SJSA1 (cell line): ENCODE measurements at regions not wholly inside any gene's neighbourhood (a gene's known extent, or its start where the extent isn't known, plus 50 kb on each side); places are given as distances from the start of the nearest gene placed in this dataset.
"Not testable (repeated sequence)": the region's sequence is repeated elsewhere in the genome, so short reads cannot be mapped to it uniquely, and the experiment has no call there.

Experiments
- DNase-seq, 2 experiments: peaks; one replicate each; pipeline ENCODE4 v3.0.0-alpha.2; 2015 to 2020; ENCODE audit warnings: low spot score in 2 of 2, low read depth in 1 of 2
- H3K27ac ChIP-seq: fragments of 250-450 bp; sonication (Bioruptor Pico); 2 replicates; pipeline ENCODE4 v1.5.1; 2020; ENCODE audit warnings: mild to moderate bottlenecking, moderate library complexity
- H3K27me3 ChIP-seq: fragments of 250-450 bp; sonication (Bioruptor Pico); replicated peaks from 2 replicates; pipeline ENCODE4 v1.5.1; 2020; ENCODE audit warnings: mild to moderate bottlenecking, moderate library complexity
- H3K36me3 ChIP-seq: fragments of 250-450 bp; sonication (Bioruptor Pico); 2 replicates; pipeline ENCODE4 v1.5.1; 2020; ENCODE audit warnings: mild to moderate bottlenecking
- H3K4me1 ChIP-seq: fragments of 250-450 bp; sonication (Bioruptor Pico); replicated peaks from 2 replicates; pipeline ENCODE4 v1.6.1; 2021; ENCODE audit warnings: mild to moderate bottlenecking
- H3K4me3 ChIP-seq: fragments of 250-450 bp; sonication (Bioruptor Pico); 2 replicates; pipeline ENCODE4 v1.5.1; 2020; ENCODE audit warnings: mild to moderate bottlenecking
- H3K9me3 ChIP-seq: fragments of 250-450 bp; sonication (Bioruptor Pico); replicated peaks from 2 replicates; pipeline ENCODE4 v1.5.1; 2020; ENCODE audit warnings: mild to moderate bottlenecking

GRCh38 chr3:176055836-176056235, 1141.4 kb downstream of the TBL1XR1 start:
- H3K27me3 ChIP-seq, result no peaks in the 10 kb centered on the region
- no peaks in the 10 kb centered on the region for H3K4me1 ChIP-seq
- H3K9me3 ChIP-seq, result no peaks in the 10 kb centered on the region
- H3K27ac ChIP-seq, result no peak overlapping the region
- no peaks in the 10 kb centered on the region for H3K36me3 ChIP-seq
- no peak for DNase-seq
- no peak overlapping the region for H3K4me3 ChIP-seq

GRCh38 chr3:176051766-176052165, 1145.5 kb downstream of the TBL1XR1 start:
- Histone ChIP-seq H3K27ac (no peak overlapping the region), H3K36me3 (no peaks in the 10 kb centered on the region), H3K27me3 (no peaks in the 10 kb centered on the region), H3K4me1 (no peaks in the 10 kb centered on the region), H3K9me3 (no peaks in the 10 kb centered on the region), H3K4me3 (no peak overlapping the region)
- no peak for DNase-seq

GRCh38 chr3:176046703-176047102, 1150.6 kb downstream of the TBL1XR1 start:
- Histone ChIP-seq H3K9me3 (no peaks in the 10 kb centered on the region), H3K27ac (no peak overlapping the region), H3K4me3 (no peak overlapping the region), H3K4me1 (no peaks in the 10 kb centered on the region), H3K36me3 (no peaks in the 10 kb centered on the region), H3K27me3 (no peaks in the 10 kb centered on the region)
- no peak for DNase-seq

- no peak overlapping the region for H3K4me3 ChIP-seq
- no peaks in the 10 kb centered on the region for H3K36me3 ChIP-seq
- no peaks in the 10 kb centered on the region for H3K27me3 ChIP-seq
- H3K4me1 ChIP-seq, result no peaks in the 10 kb centered on the region
- H3K27ac ChIP-seq, result no peak overlapping the region
- no peaks in the 10 kb centered on the region for H3K9me3 ChIP-seq
- no peak for DNase-seq
Measured at GRCh38 chr3:176041812-176042211, 1155.5 kb downstream of the TBL1XR1 start.

- H3K4me1 ChIP-seq, result no peaks in the 10 kb centered on the region
- DNase-seq, result no peak
- H3K4me3 ChIP-seq, result no peak overlapping the region
- no peak overlapping the region for H3K27ac ChIP-seq
- no peaks in the 10 kb centered on the region for H3K9me3 ChIP-seq
- H3K36me3 ChIP-seq, result no peaks in the 10 kb centered on the region
- H3K27me3 ChIP-seq, result no peaks in the 10 kb centered on the region
Measured at GRCh38 chr3:176041185-176041584, 1156.1 kb downstream of the TBL1XR1 start.

- DNase-seq, result no peak
- no peaks in the 10 kb centered on the region for H3K4me1 ChIP-seq
Measured at GRCh38 chr3:176037636-176038035, 1159.6 kb downstream of the TBL1XR1 start.

GRCh38 chr3:176032043-176032442, 1165.2 kb downstream of the TBL1XR1 start:
- H3K27ac ChIP-seq, result no peak overlapping the region
- DNase-seq, result no peak
- H3K36me3 ChIP-seq, result no peaks in the 10 kb centered on the region
- H3K4me3 ChIP-seq, result no peak overlapping the region
- H3K9me3 ChIP-seq, result no peaks in the 10 kb centered on the region
- no peaks in the 10 kb centered on the region for H3K27me3 ChIP-seq
- H3K4me1 ChIP-seq, result no peaks in the 10 kb centered on the region

More at GRCh38 chr3:176037636-176038035, 1159.6 kb downstream of the TBL1XR1 start:
- no peaks in the 10 kb centered on the region for H3K9me3 ChIP-seq
- no peaks in the 10 kb centered on the region for H3K36me3 ChIP-seq
- no peak overlapping the region for H3K27ac ChIP-seq
- no peak overlapping the region for H3K4me3 ChIP-seq
- no peaks in the 10 kb centered on the region for H3K27me3 ChIP-seq

- not testable (repeated sequence) for DNase-seq, H3K36me3 ChIP-seq, H3K4me1 ChIP-seq, H3K27me3 ChIP-seq, H3K4me3 ChIP-seq, H3K27ac ChIP-seq, H3K9me3 ChIP-seq
Measured at GRCh38 chr3:176016203-176016602, 1157.1 kb downstream of the NAALADL2 start.

GRCh38 chr3:176015228-176015627, 1156.1 kb downstream of the NAALADL2 start:
- DNase-seq, H3K4me1 ChIP-seq, H3K9me3 ChIP-seq, H3K27me3 ChIP-seq, H3K36me3 ChIP-seq, H3K4me3 ChIP-seq, H3K27ac ChIP-seq: not testable (repeated sequence)

GRCh38 chr3:176009256-176009655, 1150.1 kb downstream of the NAALADL2 start:
- Histone ChIP-seq H3K27ac (no peak overlapping the region), H3K36me3 (no peaks in the 10 kb centered on the region), H3K4me3 (no peak overlapping the region), H3K9me3 (no peaks in the 10 kb centered on the region), H3K4me1 (no peaks in the 10 kb centered on the region), H3K27me3 (no peaks in the 10 kb centered on the region)
- DNase-seq, result no peak

GRCh38 chr3:176005564-176005963, 1146.4 kb downstream of the NAALADL2 start:
- Histone ChIP-seq H3K4me3 (no peak overlapping the region), H3K4me1 (no peaks in the 10 kb centered on the region), H3K27me3 (no peaks in the 10 kb centered on the region), H3K27ac (no peak overlapping the region), H3K9me3 (no peaks in the 10 kb centered on the region), H3K36me3 (no peaks in the 10 kb centered on the region)
- no peak for DNase-seq

- Histone ChIP-seq H3K27me3 (no peaks in the 10 kb centered on the region), H3K36me3 (no peaks in the 10 kb centered on the region), H3K9me3 (no peaks in the 10 kb centered on the region), H3K4me1 (no peaks in the 10 kb centered on the region), H3K4me3 (no peak overlapping the region), H3K27ac (no peak overlapping the region)
- no peak for DNase-seq
Measured at GRCh38 chr3:175989161-175989560, 1130.0 kb downstream of the NAALADL2 start.

GRCh38 chr3:175988401-175988800, 1129.3 kb downstream of the NAALADL2 start:
- Histone ChIP-seq H3K27me3 (no peaks in the 10 kb centered on the region), H3K4me1 (no peaks in the 10 kb centered on the region), H3K9me3 (no peaks in the 10 kb centered on the region), H3K4me3 (no peak overlapping the region), H3K36me3 (no peaks in the 10 kb centered on the region), H3K27ac (no peak overlapping the region)
- DNase-seq, result no peak

GRCh38 chr3:175985781-175986180, 1126.6 kb downstream of the NAALADL2 start:
- H3K9me3 ChIP-seq, result no peaks in the 10 kb centered on the region
- no peaks in the 10 kb centered on the region for H3K36me3 ChIP-seq
- no peak overlapping the region for H3K4me3 ChIP-seq
- no peaks in the 10 kb centered on the region for H3K27me3 ChIP-seq
- no peaks in the 10 kb centered on the region for H3K4me1 ChIP-seq
- no peak for DNase-seq
- H3K27ac ChIP-seq, result no peak overlapping the region

GRCh38 chr3:175983379-175983778, 1124.2 kb downstream of the NAALADL2 start:
- DNase-seq, result no peak
- Histone ChIP-seq H3K27me3 (no peaks in the 10 kb centered on the region), H3K36me3 (no peaks in the 10 kb centered on the region), H3K4me3 (no peak overlapping the region), H3K27ac (no peak overlapping the region), H3K9me3 (no peaks in the 10 kb centered on the region), H3K4me1 (no peaks in the 10 kb centered on the region)
